B cell (primary cell): ENCODE measurements at regions not wholly inside any gene's neighbourhood (a gene's known extent, or its start where the extent isn't known, plus 50 kb on each side); places are given as distances from the start of the nearest gene placed in this dataset.
"Not testable (repeated sequence)": the region's sequence is repeated elsewhere in the genome, so short reads cannot be mapped to it uniquely, and the experiment has no call there.

Experiments used
- EZH2 ChIP-seq: IDR thresholded peaks from 2 replicates; pipeline ENCODE4 v1.6.1; 2012; ENCODE audit warnings: borderline replicate concordance, low read depth, mild to moderate bottlenecking, moderate library complexity, low read length; ENCODE audit not compliant: insufficient read depth, poor library complexity, severe bottlenecking
- TF ChIP-seq, protein P1 (sequence below): fragments of 200-600 bp; IDR thresholded peaks from one replicate; pipeline ENCODE4 v1.8.0; 2022; ENCODE audit warnings: antibody characterized with exemption, mild to moderate bottlenecking

- TF ChIP-seq, protein P1, sequence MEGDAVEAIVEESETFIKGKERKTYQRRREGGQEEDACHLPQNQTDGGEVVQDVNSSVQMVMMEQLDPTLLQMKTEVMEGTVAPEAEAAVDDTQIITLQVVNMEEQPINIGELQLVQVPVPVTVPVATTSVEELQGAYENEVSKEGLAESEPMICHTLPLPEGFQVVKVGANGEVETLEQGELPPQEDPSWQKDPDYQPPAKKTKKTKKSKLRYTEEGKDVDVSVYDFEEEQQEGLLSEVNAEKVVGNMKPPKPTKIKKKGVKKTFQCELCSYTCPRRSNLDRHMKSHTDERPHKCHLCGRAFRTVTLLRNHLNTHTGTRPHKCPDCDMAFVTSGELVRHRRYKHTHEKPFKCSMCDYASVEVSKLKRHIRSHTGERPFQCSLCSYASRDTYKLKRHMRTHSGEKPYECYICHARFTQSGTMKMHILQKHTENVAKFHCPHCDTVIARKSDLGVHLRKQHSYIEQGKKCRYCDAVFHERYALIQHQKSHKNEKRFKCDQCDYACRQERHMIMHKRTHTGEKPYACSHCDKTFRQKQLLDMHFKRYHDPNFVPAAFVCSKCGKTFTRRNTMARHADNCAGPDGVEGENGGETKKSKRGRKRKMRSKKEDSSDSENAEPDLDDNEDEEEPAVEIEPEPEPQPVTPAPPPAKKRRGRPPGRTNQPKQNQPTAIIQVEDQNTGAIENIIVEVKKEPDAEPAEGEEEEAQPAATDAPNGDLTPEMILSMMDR = not testable (repeated sequence)
- TF ChIP-seq EZH2 = not testable (repeated sequence)
Measured at GRCh38 chr1:83244832-83245231, 754.1 kb downstream of the TTLL7 start.
